ENCODE measurements at regions not wholly inside any gene's neighbourhood (a gene's known extent, or its start where the extent isn't known, plus 50 kb on each side); places are given as distances from the start of the nearest gene placed in this dataset.
A peak's percentile ranks its signal among the peaks of the same experiment; 100 is the strongest.

GRCh38 chr16:85252014-85252413 lies 139.7 kb upstream of the CIBAR2 start:
- Histone ChIP-seq H3K79me2 (ENCODE audit: insufficient read depth, low read length) (no peaks in the 10 kb centered on the region), H3K36me3 (replicated peaks in 1 of 2; ENCODE audit: control insufficient read depth in 1 of 2, insufficient read depth in 2 of 2, low read length in 2 of 2) (no peaks in the 10 kb centered on the region), H4K20me1 (ENCODE audit: insufficient read depth, low read length) (peaks cover 6% of the 10 kb centered on the region; the same call in 1 of the 2 replicates), H3K4me3 (replicated peaks in 1 of 3; ENCODE audit: insufficient read depth in 1 of 3, low read depth in 2 of 3, low read length in 3 of 3) (no peak overlapping the region), H3K9ac (ENCODE audit: insufficient read depth, low read depth, low read length) (no peak overlapping the region), H3K4me2 (ENCODE audit: low read depth, low read length) (no peak overlapping the region), H3K9me3 (ENCODE audit: low read length) (no peaks in the 10 kb centered on the region), H3K27me3 (ENCODE audit: control insufficient read depth in 1 of 2, insufficient read depth in 2 of 2, low read length in 2 of 2) (no peaks in the 10 kb centered on the region; a peak in 1 of 5 replicates), H2AFZ (ENCODE audit: low read length) (no peak overlapping the region), H3K27ac (ENCODE audit: extremely low read length, insufficient read depth, low read length) (no peak overlapping the region), H3K4me1 (ENCODE audit: insufficient read depth, low read length) (peaks cover 6% of the 10 kb centered on the region)
- intact Hi-C loops (cut with micrococcal nuclease; ENCODE audit: unreplicated experiment) (no loop called here), in situ Hi-C loops (cut with HindIII; ENCODE audit: extremely low pct_ligation_motif_present, low pct_unique_long_range_greater_than_20kb) (no loop called here)
- CTCF ChIA-PET (ENCODE audit: low intra/inter-chr PET ratio, low total read pairs) = no interaction called here
- POLR2A ChIA-PET = no interaction called here
- BruUV-seq (replicated peaks) = no TSS peak
- FAIRE-seq (no peak), DNase-seq (ENCODE audit: low spot score) (no peak), ATAC-seq (no peak)
- WGBS (ENCODE audit: low lambda C conversion rate) = 66% methylated on average over 14 of the region's 14 CpGs
- TF ChIP-seq ZNF205 (CRISPR knock-in tag; IDR thresholded peaks at IDR 0.05) (peak; percentile 39; the same call in 1 of the 2 replicates), ZBTB33 (CRISPR knock-in tag; IDR thresholded peaks at IDR 0.05) (peak; percentile 96), MAFG (CRISPR knock-in tag; IDR thresholded peaks at IDR 0.05) (no peak), HOMEZ (CRISPR knock-in tag; IDR thresholded peaks at IDR 0.05; ENCODE audit: low read depth) (no peak), HINFP (CRISPR knock-in tag; IDR thresholded peaks at IDR 0.05; ENCODE audit: low read depth) (no peak)
